OCI-LY3 (cell line): ENCODE measurements at regions not wholly inside any gene's neighbourhood (a gene's known extent, or its start where the extent isn't known, plus 50 kb on each side); places are given as distances from the start of the nearest gene placed in this dataset.
A peak's percentile ranks its signal among the peaks of the same experiment; 100 is the strongest.
"Not testable (repeated sequence)": the region's sequence is repeated elsewhere in the genome, so short reads cannot be mapped to it uniquely, and the experiment has no call there.

Source experiments
- H2AFZ ChIP-seq: fragments of 200-600, 300-600 bp; shearing (Covaris generic); 2 replicates; pipeline ENCODE4 v1.6.0; 2014; ENCODE audit warnings: antibody characterized with exemption, low read depth, low read length
- H3K27ac ChIP-seq: fragments of 200-600, 300-600 bp; sonication (generic); 2 replicates; pipeline ENCODE4 v1.5.1; 2014; ENCODE audit warnings: mild to moderate bottlenecking, low read length, moderate library complexity, mixed read lengths
- H3K27me3 ChIP-seq: fragments of 200-600, 300-600 bp; sonication (generic); 2 replicates; pipeline ENCODE4 v1.6.1; 2014; ENCODE audit warnings: low read depth, low read length, mixed read lengths
- H3K36me3 ChIP-seq: fragments of 200-600, 300-600 bp; sonication (generic); replicated peaks from 2 replicates; pipeline ENCODE3; 2014; ENCODE audit warnings: low read depth, low read length, mixed read lengths
- H3K4me1 ChIP-seq: fragments of 300-600, 200-600 bp; sonication (generic); 2 replicates; pipeline ENCODE4 v1.6.1; 2014; ENCODE audit warnings: low read length, mixed read lengths
- H3K4me2 ChIP-seq: fragments of 200-600, 300-600 bp; sonication (generic); 2 replicates; pipeline ENCODE4 v1.6.1; 2014; ENCODE audit warnings: low read length, mixed read lengths
- H3K4me3 ChIP-seq: fragments of 300-600, 200-600 bp; sonication (generic); 2 replicates; pipeline ENCODE4 v1.5.1; 2014; ENCODE audit warnings: antibody characterized with exemption, mild to moderate bottlenecking, low read length, moderate library complexity
- H3K79me2 ChIP-seq: fragments of 300-600, 200-600 bp; shearing (Covaris generic); 2 replicates; pipeline ENCODE4 v1.6.1; 2014; ENCODE audit warnings: mild to moderate bottlenecking, low read length, mixed read lengths
- H3K9ac ChIP-seq: fragments of 300-600, 200-600 bp; shearing (Covaris generic); 2 replicates; pipeline ENCODE4 v1.6.0; 2014; ENCODE audit warnings: mild to moderate bottlenecking, low read length, moderate library complexity
- H3K9me3 ChIP-seq: fragments of 200-600, 300-600 bp; shearing (Covaris generic); 2 replicates; pipeline ENCODE4 v1.6.1; 2014; ENCODE audit warnings: low read length, mixed read lengths; ENCODE audit not compliant: insufficient read depth
- H4K20me1 ChIP-seq: fragments of 200-600, 300-600 bp; sonication (generic); 2 replicates; pipeline ENCODE4 v1.6.1; 2016; ENCODE audit warnings: low read length, mixed read lengths; ENCODE audit not compliant: insufficient read depth
- CTCF ChIP-seq: fragments of 200-600, 300-600 bp; sonication (generic); IDR thresholded peaks from 2 replicates; pipeline ENCODE4 v1.5.1; 2014; ENCODE audit warnings: antibody characterized with exemption, low read length, low read depth
- EZH2phosphoT487 ChIP-seq: fragments of 200-600 bp; shearing (Covaris generic); IDR thresholded peaks from 2 replicates; pipeline ENCODE4 v1.6.1; 2018; ENCODE audit warnings: antibody characterized with exemption, mixed run types, low read depth

GRCh38 chr2:145524836-145525235, 1004.9 kb upstream of the ZEB2 start:
- peak overlapping the region; percentile 14; the same call in 1 of the 2 replicates for H3K4me2 ChIP-seq

DNA sequence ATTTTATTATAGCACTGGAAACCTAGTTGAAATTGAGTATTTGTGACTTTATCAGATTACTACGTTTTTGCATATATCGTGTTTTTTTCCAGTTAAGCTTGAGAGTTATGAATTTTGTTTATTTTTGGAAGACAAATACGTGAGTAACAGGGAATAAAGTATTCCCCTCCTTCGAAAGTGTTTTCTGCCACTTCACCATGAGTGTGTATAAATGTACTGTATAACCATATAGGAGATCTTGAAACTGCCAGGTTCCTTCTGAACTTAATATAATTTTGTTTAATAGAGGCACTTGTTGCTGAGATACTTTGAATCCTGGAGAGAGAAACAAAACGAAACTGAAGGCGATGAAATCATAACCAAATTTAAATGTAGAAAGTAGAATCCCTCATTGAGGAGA, 1004.4 kb upstream of the ZEB2 start:
- H3K36me3 ChIP-seq = no peaks in the 10 kb centered on the region
- no peak overlapping the region for H3K9ac ChIP-seq
- peak overlapping the region; percentile 14 for H3K4me2 ChIP-seq
- H4K20me1 ChIP-seq = no peaks in the 10 kb centered on the region
- H3K27me3 ChIP-seq = no peaks in the 10 kb centered on the region
- H2AFZ ChIP-seq = no peak overlapping the region
- TF ChIP-seq CTCF (no peak), EZH2phosphoT487 (no peak)
- H3K9me3 ChIP-seq = no peaks in the 10 kb centered on the region
- no peaks in the 10 kb centered on the region for H3K79me2 ChIP-seq
- no peak overlapping the region for H3K27ac ChIP-seq
- no peaks in the 10 kb centered on the region for H3K4me1 ChIP-seq
- peak overlapping the region; percentile 3; the same call in 1 of the 2 replicates for H3K4me3 ChIP-seq

More at GRCh38 chr2:145524836-145525235, 1004.9 kb upstream of the ZEB2 start:
- TF ChIP-seq CTCF (no peak), EZH2phosphoT487 (no peak)
- H3K27me3 ChIP-seq = no peaks in the 10 kb centered on the region
- no peak overlapping the region for H2AFZ ChIP-seq
- no peak overlapping the region for H3K9ac ChIP-seq
- H3K4me3 ChIP-seq = no peak overlapping the region
- H3K4me1 ChIP-seq = no peaks in the 10 kb centered on the region
- H3K27ac ChIP-seq = no peak overlapping the region
- H3K9me3 ChIP-seq = no peaks in the 10 kb centered on the region
- H3K79me2 ChIP-seq = no peaks in the 10 kb centered on the region
- H4K20me1 ChIP-seq = no peaks in the 10 kb centered on the region
- H3K36me3 ChIP-seq = no peaks in the 10 kb centered on the region

- H3K27ac ChIP-seq, H3K36me3 ChIP-seq, H3K4me2 ChIP-seq, H3K9ac ChIP-seq, H3K9me3 ChIP-seq, H2AFZ ChIP-seq, H3K4me3 ChIP-seq, H4K20me1 ChIP-seq, H3K79me2 ChIP-seq, H3K4me1 ChIP-seq, H3K27me3 ChIP-seq: not testable (repeated sequence)
These were observed 999.3 kb upstream of the ZEB2 start for GRCh38 chr2:145519254-145519653.

- Histone ChIP-seq H3K79me2 (no peaks in the 10 kb centered on the region), H3K9ac (no peak overlapping the region)
- TF ChIP-seq EZH2phosphoT487 = no peak
- TF ChIP-seq CTCF = no peak
These were observed 992.0 kb upstream of the ZEB2 start for GRCh38 chr2:145511946-145512345.

GRCh38 chr2:145503511-145503910, 983.6 kb upstream of the ZEB2 start:
- Histone ChIP-seq H3K79me2 (no peaks in the 10 kb centered on the region), H4K20me1 (no peaks in the 10 kb centered on the region), H3K9me3 (no peaks in the 10 kb centered on the region), H3K27me3 (no peaks in the 10 kb centered on the region), H3K27ac (no peak overlapping the region), H3K4me1 (no peaks in the 10 kb centered on the region), H3K4me2 (no peak overlapping the region), H3K9ac (no peak overlapping the region), H3K36me3 (no peaks in the 10 kb centered on the region), H3K4me3 (no peak overlapping the region), H2AFZ (no peak overlapping the region)
- no peak for TF ChIP-seq EZH2phosphoT487

More at GRCh38 chr2:145511946-145512345, 992.0 kb upstream of the ZEB2 start:
- Histone ChIP-seq H4K20me1 (no peaks in the 10 kb centered on the region), H3K27ac (no peak overlapping the region), H3K4me1 (no peaks in the 10 kb centered on the region), H2AFZ (no peak overlapping the region), H3K4me2 (no peak overlapping the region), H3K9me3 (no peaks in the 10 kb centered on the region), H3K27me3 (no peaks in the 10 kb centered on the region), H3K4me3 (no peak overlapping the region), H3K36me3 (no peaks in the 10 kb centered on the region)
